Left cardiac atrium (tissue), 4 donors: ENCODE measurements at regions not wholly inside any gene's neighbourhood (a gene's known extent, or its start where the extent isn't known, plus 50 kb on each side); places are given as distances from the start of the nearest gene placed in this dataset.

Experiments used
- ATAC-seq, 2 donors: fragments of 200-7000 bp; cut with Tn5 transposase; one replicate each; pipeline ENCODE4 v1.9.1; 2020; ENCODE audit warnings: mild to moderate bottlenecking in 2 of 2, moderate library complexity in 2 of 2
- DNase-seq: peaks from one replicate; pipeline ENCODE4 v3.0.0-alpha.2; 2020
- intact Hi-C, 2 donors: fragments of 100-400 bp; cut with DNase I; formaldehyde crosslinking; loops; one replicate each; pipeline versions ENCODE4 v1.14.1 to v1.15.1; 2022 to 2023
- donor health status: DM: no; HTN: yes; CAD: no.
- donor health status: DM: no; HTN: yes; CAD: no; lungs with severe emphysema.
- donor health status: DM: yes; HTN: yes; CAD: no.
- donor health status: Dilated cardiomyopathy.

GRCh38 chr12:105745811-105746210, 392.9 kb downstream of the NUAK1 start:
- intact Hi-C loops, result no loop called here
- ATAC-seq (no peak), DNase-seq (no peak)

DNA sequence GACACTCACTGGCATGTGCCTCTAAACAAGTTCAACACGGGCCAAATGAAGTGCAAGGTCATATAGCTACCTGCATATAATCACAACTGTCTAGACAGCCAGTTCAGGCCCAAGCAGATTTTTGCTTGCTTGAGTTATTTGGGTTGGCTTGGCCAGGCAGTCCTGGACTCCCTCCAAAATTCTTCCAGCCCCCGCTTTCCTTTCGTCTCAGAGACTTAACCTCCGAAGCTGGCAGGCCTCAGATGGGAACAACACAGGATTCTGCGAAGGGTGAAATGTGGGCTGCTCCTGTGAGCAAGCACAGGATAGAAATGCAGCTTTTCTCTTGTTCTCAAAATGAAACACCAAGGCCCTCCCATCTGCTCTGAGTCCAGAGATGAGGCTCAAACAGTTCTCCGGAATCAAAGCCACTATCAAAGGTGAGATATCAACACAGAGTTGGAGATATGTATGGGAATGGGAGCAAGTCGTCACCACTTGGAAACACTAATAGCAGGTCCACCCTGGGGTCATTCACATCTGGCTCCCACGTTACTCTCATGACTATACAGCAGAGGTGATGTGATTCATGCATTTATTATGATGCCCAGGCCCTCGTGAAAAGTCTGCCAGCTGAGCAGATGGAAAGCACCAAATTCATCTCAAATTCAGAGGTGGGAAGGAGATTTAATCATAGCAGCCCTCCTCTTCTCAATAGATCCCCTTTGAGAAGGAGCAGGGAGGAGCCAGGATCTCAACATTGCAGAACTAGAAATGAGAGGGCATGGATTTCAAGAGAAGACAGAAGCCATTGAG, 389.8 kb downstream of the NUAK1 start:
- intact Hi-C loops, result no loop called here
- DNase-seq (peak; percentile 76), ATAC-seq (peak; percentile 82 to 92)

DNA sequence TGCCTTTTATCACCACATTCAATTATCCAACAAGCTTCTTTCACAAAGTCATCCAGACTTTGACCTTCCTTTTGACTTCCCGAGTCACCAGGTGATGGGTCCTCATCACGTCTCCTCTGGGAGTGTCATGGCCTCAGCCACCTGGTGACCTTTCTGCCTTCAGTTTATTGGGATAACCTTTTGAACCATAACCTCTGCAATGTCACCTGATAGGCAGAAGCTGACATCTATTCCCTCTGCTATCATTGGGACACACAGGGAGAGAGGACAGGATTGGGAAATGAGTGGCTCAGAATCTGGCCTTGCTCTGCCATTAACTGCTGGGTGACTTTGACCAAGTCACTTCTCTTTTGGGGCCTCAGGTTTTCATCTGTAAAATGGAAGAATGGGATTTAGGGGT, 388.7 kb downstream of the NUAK1 start:
- no peak for ATAC-seq

DNA sequence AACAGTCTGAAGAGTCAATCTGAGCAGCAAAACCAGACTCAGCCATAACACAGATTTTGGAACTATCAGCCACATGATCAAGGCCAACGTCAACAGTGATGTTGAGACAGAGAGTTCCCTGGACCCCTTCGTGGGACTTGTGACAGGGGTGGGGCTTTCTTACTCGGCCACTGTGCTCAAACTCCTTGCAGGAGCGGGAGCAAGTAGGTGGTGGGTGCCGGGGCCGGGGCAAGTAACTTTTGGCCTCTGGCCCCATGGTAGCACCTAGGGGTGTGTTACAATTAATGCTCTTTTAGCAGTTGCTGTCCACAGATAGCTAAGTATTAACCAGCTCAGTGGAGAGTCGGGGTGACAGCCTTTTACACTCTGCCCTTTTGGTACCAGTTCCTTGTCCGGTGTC, 384.4 kb downstream of the NUAK1 start:
- no peak for DNase-seq
- no peak for ATAC-seq
- intact Hi-C loops, result no loop called here

More for the DNA sequence above, 388.7 kb downstream of the NUAK1 start:
- intact Hi-C loops, result no loop called here
- no peak for DNase-seq

DNA sequence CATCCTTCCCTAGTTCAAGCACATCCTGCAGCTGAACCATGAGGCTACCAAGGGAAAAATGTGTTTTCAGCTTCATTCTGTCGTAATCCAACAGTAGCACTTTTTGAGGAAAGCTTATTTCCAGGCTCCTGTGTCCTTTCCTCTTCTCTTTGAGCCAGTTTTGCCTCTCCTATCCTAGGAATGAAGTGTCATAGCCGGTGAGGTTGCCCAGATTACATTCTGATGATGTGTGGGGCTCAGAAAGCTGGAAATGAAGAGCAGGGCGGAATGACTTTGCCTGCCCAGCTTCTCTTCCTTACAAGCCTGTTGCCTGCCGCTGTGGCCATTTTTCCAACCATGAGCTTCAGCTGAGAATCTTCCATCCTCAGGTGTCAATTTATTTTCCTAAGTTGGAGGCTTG, 381.8 kb downstream of the NUAK1 start:
- intact Hi-C loops, result no loop called here
- DNase-seq, result no peak

DNA sequence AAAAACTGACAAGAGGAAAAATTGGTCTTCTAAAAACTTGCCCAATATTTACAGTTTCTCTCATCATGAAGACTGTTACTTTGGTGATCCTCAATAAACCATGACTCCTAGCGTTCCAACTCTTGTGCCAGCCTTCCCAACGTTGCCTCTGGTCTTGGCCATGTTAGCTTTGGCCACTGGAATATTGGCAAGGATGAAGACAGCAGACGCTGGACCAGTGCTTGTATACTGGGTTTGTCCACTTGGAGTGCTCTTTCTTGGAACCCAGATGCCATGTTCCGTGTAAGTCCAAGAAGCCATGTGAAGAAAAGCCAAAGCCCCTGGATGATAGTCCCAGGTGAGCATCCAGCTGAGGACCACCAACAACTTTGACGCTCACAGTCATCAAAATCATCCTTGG, 379.6 kb downstream of the NUAK1 start:
- DNase-seq (no peak), ATAC-seq (no peak)
- intact Hi-C loops, result no loop called here

More for the DNA sequence above, 381.8 kb downstream of the NUAK1 start:
- ATAC-seq, result no peak

DNA sequence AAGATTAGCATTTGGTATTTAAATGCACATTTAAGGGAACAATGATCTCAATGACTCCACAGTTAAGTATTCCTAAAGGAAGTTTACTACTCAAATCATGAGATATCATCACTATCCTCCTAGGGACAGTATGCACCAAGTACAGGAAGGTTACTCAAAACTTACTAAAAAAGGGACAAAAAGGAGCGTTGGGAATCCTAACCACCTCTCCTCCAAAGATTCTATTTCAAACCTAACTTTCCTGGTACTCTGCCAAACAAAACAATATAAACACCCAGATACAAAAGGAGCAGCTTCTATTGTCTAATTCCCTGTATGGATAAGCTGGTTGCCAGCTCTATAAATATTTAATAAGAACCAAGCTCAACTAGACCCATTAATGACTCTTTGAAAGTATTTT, 377.7 kb downstream of the NUAK1 start:
- ATAC-seq (no peak), DNase-seq (no peak)
- intact Hi-C loops, result no loop called here

GRCh38 chr12:105764216-105764835, 374.4 kb downstream of the NUAK1 start:
- intact Hi-C loops, result no loop called here
- no peak for DNase-seq
- ATAC-seq, result no peak

GRCh38 chr12:105765053-105766014, 373.4 kb downstream of the NUAK1 start:
- DNase-seq, result no peak
- intact Hi-C loops, result no loop called here
- ATAC-seq, result no peak

DNA sequence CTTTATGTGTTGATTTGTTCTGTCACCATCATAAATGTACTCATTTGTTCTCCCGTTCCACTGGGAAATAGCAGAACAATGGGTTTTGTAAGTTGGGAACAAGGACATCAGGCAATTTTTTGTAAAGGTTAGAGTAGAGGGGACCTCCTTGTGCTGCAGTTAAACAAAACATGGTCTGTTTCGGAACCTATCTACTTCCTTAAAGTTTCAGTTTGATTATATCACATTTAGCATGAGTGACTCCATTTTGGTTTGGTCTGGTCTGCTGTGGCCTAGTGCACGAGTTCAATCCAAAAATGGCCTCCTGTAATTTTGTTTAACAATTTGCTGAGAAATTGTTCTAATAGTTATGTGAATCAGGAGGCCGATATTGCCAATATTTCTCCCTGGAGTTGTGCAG, 372.7 kb downstream of the NUAK1 start:
- intact Hi-C loops, result no loop called here
- no peak for ATAC-seq
- no peak for DNase-seq

DNA sequence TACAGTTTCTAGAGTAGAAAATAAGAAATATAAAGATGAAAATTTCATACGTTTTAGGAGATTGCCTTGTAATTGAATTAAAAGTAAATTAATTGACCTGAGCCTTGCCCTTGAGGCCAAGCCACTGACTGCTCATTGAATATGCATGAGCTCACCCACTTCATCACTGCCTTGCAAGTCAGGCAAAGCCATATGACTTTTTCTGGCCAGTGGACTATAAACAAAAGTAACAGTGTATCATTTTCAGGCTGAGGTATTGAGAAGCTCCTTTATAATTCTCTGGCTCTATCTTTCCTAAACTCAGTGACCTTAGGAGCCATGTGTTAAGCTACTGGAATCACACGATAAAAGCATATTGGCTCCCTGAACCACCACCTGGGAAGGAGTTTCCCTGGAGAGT, 369.3 kb downstream of the NUAK1 start:
- ATAC-seq (no peak), DNase-seq (no peak)
- intact Hi-C loops, result no loop called here

- ATAC-seq, result no peak
- no peak for DNase-seq
- intact Hi-C loops, result no loop called here
These were observed 365.3 kb downstream of the NUAK1 start for GRCh38 chr12:105773471-105773870.

- no peak for DNase-seq
- ATAC-seq, result no peak
- intact Hi-C loops, result no loop called here
These were observed 364.7 kb downstream of the NUAK1 start for GRCh38 chr12:105774037-105774436.

DNA sequence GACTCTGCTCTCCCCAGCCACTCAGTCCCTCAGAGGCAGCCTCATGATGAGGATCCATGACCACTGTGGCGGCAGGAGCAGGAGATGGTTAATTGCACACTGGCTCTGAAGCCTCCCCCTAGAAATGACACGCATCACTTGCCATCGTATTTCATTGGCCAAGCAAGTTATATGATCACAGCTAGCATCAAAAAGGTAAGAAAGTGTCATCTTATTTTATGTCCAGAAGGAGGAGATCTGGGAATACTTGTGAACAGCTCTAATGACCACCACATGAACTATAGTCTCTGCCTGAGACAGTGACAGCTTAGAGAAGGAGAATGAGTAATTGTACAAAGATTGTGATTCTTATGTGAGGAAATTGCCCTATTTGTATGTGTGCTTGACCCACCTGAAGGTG, 363.4 kb downstream of the NUAK1 start:
- ATAC-seq, result peak; percentile 48 to 57
- intact Hi-C loops, result no loop called here
- no peak for DNase-seq

- intact Hi-C loops, result no loop called here
These were observed 354.5 kb downstream of the NUAK1 start for GRCh38 chr12:105783983-105784947.

DNA sequence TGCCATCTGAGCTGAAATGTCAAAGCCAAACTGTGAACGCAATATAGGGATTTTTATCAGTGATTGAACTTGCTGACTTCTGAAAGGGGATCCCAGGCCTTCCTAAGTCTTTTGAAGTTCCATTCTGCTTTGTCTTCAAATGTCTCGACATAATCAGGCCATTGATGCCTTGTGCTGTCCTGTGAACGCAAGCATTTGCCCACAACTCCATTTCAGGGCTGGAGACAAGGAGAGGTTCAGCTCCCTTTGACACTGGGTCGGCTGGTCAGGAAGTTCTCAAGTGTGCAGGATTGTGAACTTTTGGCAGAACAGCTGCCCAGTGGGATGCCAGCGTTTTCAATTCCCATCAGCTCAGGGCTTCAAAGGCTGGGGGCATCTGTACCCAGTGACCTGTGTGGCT, 345.3 kb downstream of the NUAK1 start:
- no peak for DNase-seq
- no peak for ATAC-seq
- intact Hi-C loops, result no loop called here

More at GRCh38 chr12:105783983-105784947, 354.5 kb downstream of the NUAK1 start:
- ATAC-seq (peak in 1 of 2 donors; percentile 30), DNase-seq (no peak)

DNA sequence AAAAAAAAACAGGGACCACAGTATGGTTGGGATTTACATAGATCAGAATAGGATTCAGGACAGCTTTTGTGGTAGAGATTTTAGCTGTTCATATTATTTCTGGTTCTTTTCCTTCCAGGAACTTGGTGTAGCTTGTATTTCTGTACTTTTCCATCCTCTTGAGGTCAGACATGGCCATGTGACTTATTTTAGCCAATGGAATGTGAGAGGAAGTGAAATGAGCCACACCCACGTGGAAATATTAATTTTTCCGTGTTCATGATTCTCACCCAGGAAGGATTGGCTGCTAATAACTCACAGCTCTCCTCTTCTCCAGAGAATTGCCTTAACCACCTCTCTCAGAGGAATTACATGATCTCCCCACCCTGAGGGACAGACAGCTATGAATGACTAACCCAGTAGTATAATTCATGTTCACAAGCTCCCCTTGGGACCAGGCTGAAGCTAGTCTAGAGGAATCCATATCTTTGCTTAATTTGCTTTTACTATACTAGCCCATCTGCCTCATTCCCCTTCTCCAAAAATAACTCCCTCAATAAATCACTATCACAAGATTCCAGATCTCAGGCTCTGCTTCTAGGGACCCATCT, 340.4 kb downstream of the NUAK1 start:
- intact Hi-C loops, result no loop called here
- DNase-seq (no peak), ATAC-seq (no peak)

DNA sequence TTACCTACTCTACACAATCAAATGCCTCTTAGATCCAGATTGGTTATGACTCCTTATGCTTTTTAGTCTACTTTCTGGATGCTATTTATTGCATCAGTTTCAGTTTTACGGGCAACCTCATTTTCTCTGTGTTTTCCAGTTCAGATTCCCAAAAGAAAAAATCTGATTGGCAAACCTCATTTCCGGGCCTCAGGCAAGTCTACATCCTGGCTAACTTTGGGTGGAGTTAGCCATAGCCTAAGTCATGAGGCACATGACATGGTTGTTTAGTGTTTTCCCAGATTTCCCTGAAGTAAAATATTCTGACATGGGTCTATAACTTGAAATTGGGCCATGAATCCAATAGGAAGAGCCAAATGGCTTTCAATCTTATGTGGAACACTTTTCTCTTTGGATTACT, 339.7 kb downstream of the NUAK1 start:
- DNase-seq, result no peak
- no peak for ATAC-seq
- intact Hi-C loops, result no loop called here
